Esophagus squamous epithelium (tissue), 4 donors: ENCODE measurements at regions not wholly inside any gene's neighbourhood (a gene's known extent, or its start where the extent isn't known, plus 50 kb on each side); places are given as distances from the start of the nearest gene placed in this dataset.

ENCODE experiments used
- CTCF ChIP-seq, 6 experiments: fragments of 450-650 bp in 4 of 6; fragments of 200-600 bp in 2 of 6; sonication (generic) in 2 of 6; IDR thresholded peaks; one replicate each; pipeline ENCODE4 v1.5.1; 2016 to 2019; ENCODE audit warnings: antibody characterized with exemption in 6 of 6, mild to moderate bottlenecking in 4 of 6, moderate library complexity in 4 of 6
- POLR2A ChIP-seq, 4 donors: fragments of 450-650 bp; IDR thresholded peaks; one replicate each; pipeline ENCODE4 v1.6.1; 2017; ENCODE audit warnings: antibody characterized with exemption in 4 of 4, mild to moderate bottlenecking in 4 of 4, moderate library complexity in 3 of 4

DNA sequence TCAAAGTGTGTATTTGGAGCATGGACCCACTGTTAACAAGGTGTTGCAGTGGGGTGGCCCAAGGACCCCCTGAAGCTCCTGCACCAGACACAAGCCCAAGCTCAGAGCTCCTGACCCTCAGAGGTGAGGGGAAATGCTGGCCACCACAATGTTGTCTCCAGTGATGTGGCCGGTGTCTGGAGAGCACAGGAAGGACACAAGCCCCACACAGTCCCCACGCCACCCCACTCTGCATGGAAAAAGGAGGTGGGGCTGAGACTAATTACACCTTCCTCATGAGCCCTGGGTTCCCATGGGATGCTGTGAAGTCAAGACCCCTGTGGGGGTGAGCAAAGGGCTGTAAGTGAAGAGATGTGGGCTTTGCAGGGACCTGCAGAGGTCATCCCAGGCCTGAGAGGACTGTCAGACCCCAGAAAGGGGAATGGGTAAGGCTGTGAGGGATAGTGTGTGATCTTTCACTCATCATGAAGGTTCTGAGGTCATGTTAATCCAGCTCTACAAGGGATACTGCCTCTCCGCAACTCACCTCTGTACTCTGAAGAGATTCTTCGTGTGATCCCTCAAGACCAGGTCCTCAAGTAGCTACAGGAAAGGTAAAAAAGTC lies 136.3 kb upstream of the DHRS4 start:
- no peak for TF ChIP-seq POLR2A (IDR thresholded peaks at IDR 0.05)
- TF ChIP-seq CTCF (IDR thresholded peaks at IDR 0.05): no peak
